CD4-positive, alpha-beta T cell treated with Interferon gamma for 1 hour (primary cell): ENCODE measurements at regions not wholly inside any gene's neighbourhood (a gene's known extent, or its start where the extent isn't known, plus 50 kb on each side); places are given as distances from the start of the nearest gene placed in this dataset.

ENCODE experiments used
- DNase-seq: peaks from one replicate; pipeline ENCODE4 v3.0.0-alpha.2; 2020

DNA sequence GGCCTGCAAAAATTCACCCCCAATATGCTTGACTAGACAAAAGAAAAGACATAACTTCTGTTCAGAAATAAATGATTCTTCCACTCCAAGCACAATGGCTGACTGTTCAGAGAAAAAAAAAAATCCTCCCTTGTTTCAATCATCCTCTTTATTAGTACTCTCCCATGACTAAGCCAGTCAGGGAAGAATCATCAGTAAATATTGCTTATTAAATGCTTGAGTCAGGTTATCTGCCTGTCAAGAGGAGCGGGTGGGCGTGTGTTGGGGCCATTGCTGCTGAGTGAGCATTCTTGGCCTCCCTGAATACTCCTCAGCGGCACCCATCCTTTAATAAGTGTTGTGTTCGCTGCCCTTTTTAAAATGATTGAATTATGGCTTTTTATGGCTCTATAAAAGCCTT lies 1334.8 kb upstream of the CELF4 start:
- DNase-seq = no peak

DNA sequence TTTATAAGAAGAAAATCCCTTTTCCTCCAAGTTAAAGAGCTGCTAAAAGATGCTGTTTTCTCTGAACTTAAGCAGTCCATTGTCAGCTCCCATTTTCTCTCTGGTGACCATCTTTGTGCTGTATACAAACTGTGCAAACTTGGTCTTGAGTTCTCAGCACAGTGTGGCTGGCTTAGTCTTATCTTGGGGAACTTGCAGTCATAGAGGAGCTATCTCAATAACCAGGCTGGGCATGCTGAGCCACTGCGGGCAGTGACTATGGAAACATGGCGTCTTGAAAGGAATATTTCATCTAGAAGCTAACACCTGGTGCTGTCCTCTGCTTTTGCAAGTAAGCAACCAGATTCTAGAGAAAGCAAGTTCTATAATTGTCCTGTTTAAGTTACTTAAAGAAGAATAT lies 1334.4 kb upstream of the CELF4 start:
- no peak for DNase-seq

DNA sequence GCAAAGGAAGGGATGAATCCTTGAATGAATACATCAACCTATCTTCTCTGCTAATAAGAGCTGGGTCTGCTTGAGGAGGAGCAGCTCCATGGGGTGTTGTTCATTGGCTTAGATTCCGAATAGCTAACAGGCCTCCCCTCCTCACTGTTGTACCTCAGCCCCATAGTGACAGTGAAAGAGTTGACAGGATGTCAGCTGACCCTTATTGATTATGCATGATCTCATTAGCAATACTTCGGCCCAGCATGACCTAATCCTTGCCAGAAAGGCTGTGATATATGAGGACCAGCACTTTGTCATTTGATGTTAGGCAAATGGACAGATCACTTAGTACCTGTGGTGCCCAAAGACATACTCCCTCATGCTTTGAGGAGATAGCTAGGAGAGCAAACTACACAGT lies 1333.7 kb upstream of the CELF4 start:
- no peak for DNase-seq

DNA sequence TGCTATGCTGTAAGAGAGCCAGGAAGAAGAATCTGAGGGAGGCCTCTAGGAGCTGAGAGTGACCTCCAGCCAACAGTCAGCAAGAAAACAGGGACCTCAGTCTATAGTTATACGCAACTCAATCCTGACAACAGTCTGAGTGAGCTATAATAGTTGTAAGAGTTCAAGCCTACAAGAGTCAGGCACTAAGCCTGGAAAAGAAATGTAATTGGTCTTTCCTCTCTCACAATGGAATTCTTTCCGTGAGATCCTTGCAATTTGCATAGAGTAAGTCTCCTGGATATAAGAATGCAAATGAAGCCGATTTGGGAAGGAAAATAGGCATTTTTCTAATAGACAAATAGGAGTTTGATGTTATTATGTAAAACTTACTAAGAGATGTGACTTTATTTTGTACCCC lies 1332.6 kb upstream of the CELF4 start:
- DNase-seq = no peak

DNA sequence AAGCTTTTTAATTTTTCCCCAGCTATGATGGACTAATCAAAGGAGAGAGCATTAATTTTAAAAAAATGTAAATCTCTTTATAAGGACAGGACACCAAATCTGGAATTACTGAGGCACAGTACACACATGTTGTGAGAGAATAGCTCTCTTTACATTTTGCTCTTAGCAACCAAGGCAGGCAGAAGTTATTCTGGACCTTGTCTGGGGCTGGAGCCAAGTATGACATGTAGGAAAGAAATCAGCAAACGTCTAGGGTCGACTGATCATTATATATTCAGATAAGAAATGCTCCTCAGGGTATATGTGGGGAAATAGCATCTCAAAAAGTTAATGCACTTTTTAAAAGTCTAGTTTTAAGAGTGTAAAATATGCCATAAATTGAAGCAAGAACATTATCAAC lies 1330.0 kb upstream of the CELF4 start:
- no peak for DNase-seq

DNA sequence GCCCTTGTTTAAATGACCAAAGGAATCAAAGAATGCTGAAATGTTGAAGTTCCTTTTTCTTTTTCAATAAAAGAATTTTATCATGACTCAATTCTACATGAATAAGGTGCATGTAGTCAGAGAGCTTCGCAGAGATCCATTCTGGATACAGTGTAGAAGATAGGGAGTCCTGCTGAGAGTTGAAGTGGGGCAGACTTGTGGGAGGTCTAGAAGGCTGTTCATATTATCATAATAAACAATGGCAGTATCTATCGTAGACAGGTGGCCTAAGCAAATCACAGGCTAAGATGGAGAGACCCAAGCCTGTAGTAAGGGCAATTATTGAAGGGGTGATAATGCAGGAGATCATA lies 1322.0 kb upstream of the CELF4 start:
- no peak for DNase-seq

DNA sequence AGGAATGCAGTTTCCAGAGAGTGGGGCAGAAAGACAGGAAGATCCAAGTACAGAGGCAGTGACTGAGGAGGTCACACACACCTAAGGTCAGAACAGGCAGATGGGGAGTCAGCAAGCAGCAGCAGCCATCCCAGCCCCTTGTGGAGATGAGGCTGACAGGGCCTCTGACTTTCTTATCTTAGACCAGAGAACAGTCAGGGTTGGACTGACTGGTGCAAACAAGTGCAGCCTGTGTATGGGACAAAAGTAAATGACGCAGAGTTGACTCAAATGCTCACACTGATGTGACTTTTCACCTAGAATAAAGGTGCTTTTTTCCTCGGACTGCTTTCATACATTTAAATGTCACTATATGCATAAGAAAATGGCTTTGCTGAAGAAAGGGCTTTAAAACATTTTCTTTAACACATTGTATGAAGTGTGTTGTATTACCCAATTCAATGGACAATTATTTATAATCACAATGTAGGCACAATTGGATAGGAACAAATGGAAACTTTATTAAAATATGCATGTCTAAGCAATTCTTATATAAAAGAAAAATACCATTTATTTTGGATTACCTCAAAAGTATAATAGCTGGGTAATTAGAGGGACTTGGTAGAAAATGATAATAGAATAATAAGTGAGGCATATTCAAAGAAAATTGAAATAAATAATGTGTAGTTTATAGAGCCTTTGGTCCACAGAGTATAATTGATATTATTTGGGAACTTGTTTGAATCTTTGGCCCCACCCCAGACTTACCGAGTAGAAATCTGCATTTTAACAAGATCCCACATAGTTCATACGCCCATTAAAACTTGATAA lies 1321.5 kb upstream of the CELF4 start:
- no peak for DNase-seq

DNA sequence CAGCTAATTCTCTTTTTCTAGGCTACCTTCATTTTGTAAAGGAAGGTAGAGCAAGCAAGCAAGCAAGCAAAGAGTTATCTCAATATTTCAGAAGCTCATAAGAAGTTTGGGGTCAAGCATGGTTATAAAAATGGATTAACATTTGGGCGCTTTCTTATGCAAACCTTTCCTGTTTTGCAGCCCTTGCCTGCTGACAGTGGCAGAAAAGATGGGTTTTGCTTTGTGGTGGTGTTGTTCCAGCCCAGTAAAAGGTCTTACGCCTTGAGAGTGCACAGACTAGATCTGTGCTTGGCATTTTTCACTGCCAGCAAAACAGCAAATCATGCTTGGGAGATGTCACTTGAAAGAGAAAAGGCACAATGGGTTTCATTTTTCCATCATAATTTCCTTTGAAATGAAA lies 1320.6 kb upstream of the CELF4 start:
- DNase-seq = no peak

DNA sequence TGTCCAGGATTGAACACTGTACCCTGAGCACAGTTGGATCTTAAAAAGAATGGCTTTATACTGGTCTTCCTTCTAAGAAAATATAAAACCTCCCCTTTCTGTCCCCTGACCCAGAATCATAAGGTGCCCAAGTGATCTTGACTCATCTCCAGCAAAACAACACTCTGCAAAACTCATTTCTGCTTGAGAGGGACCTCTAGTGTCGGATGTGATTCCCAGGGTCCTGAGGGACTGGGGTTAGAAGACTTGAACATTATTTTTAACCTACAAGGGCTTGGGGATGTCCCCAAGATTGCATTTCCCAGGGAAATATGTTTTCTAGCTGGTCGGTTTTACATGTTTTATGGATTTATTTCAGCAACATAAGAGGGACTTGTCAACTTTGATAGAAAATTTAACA lies 1318.5 kb upstream of the CELF4 start:
- no peak for DNase-seq

DNA sequence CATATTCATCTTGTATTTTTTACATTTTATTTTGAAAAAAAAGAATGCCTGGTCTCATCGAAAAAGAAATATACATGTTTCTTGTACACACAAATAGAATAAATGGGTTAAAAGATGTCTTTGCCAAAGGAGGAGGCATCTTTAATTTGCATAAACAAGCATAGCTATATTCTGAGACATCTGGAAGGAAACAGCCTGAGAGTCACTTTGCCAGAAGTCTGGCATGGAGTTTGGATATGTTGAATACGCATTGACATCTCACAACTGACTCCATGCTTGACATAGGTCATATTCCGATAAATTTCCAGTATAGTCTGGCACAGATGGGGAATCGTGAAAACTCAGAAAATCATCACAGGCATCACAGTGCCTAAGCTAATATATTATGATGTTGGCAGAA lies 1317.5 kb upstream of the CELF4 start:
- no peak for DNase-seq

DNA sequence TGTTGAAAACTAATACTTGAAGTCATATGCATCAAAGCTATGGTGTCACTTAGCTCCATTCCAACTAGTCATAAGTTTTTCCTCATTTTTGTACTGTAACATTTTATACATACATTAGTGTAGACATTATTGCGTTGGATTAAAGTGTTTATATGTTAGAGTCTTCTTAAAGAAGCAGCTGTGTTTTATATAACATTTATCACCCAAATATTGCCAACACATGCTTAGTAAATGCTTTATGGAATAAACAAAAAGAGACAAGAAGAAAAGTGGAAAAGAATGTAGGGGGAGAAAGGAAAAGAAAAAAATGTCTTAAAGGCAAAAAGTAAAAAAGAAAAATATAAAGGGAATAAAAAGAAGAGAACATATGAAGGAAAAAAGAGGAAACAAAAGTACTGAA lies 1314.3 kb upstream of the CELF4 start:
- no peak for DNase-seq

DNA sequence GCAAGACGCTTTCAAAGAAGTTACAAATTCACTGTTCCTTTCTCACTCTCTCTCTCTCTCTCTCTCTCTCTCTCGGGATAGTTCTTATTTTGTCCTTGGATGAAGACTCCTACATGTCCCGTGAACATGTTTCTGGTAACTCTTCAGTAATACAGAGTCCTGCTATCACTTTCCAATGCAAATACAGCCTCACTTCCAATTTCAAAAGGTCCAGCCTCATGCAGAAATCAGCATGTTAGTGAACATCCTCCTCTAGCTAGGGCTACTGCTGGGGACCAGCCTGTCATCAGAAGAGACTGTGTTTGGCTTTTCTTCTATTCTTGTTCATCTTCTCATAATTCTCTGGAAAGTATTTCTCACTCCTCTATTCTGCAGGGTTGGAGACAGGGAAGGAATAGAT lies 1306.7 kb upstream of the CELF4 start:
- DNase-seq = no peak

DNA sequence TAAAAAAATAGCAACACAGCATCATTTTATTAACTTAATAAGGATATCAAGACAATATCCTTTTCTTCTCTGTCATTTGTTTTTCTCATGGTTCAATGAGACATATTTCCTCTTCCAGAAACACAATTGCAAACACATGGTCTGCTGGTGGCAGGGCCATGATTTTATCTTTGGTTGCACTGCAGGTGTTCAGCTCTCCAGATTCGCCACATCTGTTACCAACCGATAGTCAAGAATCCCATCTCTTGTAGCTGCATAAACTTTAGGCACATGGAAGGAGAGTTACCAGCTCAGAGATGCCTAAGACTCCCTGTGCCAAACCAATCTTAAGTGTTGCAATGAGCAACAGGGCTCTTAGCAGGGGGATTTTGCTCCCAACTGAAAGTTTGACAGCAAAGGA lies 1303.2 kb upstream of the CELF4 start:
- no peak for DNase-seq

DNA sequence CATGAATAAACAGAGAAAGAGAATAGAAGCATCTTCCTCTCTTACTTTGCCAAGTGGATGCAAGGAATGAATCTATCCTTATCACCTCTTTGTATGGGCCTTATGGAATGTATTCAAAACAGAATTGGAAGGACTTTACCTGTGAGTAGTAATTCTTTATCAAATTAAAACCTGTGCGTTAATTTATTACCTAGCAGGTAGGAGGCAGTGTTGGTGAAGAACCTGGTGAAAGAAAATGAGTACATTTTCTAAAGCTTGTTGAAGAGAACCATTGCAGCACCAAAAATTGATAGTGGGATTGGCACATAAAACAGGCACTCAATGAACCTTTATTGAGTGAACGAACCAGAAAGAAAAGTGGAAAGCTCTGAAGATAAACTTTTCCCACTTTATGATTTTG lies 1302.1 kb upstream of the CELF4 start:
- no peak for DNase-seq

DNA sequence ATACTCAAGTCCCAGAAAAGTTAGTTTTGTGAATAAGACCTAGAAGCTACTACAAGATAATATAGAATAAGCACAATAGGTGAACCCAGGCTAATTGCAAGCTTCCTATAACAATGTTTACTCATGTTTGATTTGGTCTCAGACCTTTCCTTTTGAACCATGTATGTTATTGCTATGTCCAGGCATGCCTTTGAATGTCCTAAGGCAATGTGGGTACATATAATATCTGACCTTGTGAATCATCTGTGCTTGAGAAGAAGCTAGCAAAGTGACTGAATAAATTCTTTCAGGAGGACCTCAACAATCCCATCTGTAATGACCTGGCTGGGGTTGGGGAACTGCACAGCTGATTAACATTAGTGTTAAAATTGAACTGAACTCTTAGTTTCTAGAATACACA lies 1285.9 kb upstream of the CELF4 start:
- DNase-seq = no peak

DNA sequence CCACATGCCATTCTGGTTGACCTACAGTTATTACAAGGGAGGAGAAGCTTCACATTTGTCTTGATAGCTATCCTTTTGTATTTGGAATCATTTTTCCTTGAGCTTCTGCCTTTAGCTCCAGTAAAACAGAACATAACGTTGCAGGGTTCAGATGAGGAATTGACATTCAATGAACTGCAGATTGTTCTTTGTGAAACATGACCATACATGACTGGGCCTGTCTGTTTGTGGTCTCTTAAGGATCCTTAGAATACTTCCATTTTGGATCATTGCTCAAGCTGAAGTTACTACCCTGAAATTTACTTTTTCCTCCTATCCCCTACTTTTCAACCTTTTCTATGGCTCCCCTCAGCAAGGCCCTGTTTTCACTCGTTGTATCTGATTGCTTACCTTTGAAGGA lies 1281.7 kb upstream of the CELF4 start:
- DNase-seq = no peak

DNA sequence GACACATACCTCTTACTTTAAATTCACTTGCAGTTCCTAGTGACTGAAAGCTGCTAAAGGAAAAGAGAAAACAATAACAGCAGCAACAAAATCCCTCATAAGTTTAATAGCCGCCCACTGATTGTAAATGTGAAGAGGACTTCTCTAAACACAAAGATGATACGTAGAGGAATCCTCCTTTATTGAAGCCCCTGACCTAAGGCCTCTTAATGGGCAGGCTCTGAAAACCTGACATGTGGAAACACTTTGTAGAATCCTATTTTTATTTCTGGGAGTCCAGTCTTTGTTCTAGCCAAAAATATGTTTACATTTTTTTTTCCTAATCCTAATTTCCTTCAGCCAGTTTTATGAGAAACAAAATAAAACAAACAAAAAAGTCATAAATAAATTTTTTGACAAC lies 1277.7 kb upstream of the CELF4 start:
- no peak for DNase-seq

DNA sequence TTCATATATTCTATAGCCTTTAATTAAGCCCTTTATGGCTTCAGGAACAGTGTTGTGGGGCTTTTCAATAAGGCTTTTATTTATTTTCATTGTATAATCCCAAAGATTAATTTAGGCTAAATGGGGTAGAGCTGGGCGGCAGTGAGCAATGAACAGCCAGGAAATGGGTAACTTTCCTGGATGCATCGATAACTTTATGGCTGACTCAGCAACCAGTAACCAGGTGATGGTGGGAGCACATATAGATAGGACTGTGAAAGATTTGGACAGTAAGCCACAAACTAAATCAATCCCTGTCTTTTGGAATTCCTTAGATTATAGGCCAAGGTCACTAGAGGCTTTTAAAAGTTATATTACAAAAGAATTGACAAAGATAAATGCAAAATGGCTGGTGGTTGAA lies 1260.6 kb upstream of the CELF4 start:
- DNase-seq = no peak

DNA sequence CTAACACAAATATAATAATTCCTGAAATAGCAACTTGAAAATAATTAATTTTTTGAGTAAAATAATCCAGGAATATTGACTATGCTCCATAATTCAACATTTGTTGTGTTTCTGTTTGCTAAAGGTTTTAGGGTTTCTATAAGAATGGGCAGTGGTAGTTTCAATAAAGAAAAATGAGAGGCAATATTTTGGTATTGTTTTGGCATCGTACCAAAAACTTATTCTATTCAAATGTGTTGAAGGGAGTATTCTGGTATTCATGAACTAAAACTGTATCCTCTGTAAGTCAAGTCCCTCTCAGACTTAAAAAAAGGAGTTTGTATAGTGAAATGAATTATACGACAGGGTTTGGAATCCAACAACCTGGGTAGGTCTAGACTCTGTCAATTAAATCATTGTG lies 1245.6 kb upstream of the CELF4 start:
- no peak for DNase-seq

DNA sequence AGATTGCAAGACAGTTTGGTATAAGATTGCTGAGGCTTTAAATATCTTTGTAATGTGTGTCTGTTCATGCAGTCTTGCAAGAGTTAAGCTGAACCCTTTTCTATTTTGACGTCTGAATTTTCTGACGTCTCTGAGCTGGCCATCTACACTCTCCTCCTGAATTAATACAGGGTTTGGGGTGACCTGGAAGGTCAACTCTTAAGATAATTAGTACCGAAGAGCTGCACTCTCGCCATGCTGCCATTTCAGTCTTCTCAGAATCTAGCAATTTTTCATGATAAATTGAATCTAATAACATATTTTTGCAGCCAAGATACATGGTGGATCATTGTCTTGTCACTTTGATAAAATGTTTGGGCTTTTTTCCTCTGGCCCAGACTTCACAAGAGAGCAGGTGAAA lies 1245.2 kb upstream of the CELF4 start:
- DNase-seq = no peak

DNA sequence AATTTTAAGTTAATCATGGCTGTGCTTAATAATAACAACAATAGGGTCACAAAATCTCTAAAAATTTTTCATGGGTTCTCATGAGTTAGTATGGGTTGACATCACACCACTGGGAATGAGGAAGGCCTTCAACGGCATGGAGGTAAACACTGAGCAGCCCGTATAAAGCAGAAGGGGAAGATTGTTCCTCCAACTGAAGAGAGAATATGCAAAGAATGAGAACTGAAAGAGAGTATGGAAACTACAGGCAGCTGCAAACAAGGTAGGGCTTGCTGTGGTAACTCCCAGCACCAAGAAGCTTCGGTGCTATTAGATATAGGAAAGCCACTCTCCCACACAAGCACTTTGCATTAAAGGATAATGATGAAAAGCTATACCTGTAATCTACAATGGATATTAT lies 1242.3 kb upstream of the CELF4 start:
- no peak for DNase-seq

DNA sequence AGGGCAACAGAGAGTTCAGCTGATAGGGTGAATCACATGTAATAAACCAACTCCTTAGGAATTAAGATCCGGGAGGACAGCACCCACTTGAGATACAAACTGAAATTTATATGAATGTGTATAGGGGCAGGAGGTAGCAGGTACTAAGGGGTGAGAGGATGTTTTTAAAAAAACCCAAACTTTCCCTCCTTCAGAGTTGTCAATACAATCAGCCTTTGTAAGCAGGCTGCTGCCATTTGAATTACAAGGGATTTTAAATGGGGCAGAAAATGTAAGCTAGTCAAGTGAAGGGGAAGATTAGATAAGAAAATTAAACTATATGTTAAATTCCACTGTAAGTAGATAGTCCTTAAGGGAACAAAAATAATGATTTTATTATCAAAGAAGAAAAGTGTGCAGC lies 1239.7 kb upstream of the CELF4 start:
- DNase-seq = no peak

DNA sequence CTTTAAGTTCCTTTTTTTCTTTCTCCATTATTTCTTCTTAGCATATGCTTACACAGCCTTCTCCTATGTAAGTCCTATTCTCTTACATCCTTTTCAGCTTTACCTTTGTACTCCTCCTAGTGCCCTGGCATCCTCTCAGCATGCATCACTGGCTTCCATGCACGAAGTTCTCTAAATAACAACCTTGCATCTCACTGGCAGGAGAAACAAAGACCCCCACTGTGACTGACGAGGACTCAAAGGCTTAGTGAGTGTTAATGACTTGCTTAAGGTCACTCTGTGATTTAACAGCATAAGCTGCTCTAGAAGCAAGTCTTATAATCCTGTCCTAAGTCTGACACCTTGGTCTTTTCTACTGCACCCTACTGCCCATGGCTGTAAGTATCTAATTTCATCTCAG lies 1236.0 kb upstream of the CELF4 start:
- no peak for DNase-seq

DNA sequence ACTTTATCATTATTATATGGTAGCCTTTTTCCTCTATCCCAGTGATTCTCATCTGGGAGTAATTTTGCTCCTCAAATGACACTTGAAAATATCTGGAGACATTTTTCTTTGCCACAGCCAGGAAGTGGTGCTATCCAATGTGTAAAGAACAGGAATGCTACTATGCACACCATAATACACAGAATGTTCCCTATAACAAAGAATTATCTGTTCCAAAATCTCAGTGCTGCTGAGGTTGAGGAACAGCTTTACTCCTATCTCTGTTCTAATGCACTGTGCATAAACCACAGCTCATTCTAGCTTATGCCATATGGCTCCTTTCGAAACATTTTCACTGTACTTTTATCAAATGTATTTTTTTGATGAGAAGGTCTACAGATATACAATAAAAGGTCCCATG lies 1231.2 kb upstream of the CELF4 start:
- DNase-seq = no peak

DNA sequence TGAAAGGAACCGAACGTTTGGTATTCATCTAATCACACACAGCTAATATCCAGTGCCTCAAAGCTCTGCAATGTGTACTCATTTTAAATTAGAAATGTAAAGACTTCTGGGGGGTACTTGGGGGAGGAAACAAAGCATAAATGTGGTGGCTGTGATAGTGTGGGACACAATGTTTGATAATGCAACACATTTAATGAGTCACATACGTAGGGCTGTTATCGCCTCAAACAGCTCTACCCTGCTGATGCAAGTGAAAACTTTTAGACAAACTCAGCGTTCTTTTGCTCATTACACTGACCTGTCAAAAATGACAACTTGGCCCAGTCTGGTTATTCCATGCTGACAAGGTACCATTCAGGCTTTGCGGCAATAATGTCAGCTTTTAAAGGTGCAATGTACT lies 1227.1 kb upstream of the CELF4 start:
- DNase-seq = no peak

DNA sequence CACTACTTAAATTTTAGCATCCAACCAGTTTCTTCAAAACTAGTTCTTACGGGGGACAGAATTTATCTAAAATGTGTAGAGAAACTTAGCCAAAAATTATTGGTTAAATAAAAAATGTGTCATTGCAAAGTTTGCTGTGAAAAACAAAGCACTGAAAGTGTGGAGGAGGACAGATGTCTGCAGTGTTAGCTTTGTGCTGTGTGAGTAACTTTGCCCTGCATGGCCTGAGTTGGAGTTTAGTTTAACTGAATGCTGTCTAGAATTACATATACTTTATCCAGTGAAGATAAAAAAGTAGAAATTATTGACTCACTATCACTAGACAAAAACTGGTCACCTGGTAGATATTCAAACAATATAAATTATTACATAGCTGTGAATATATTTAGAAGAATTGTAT lies 1225.2 kb upstream of the CELF4 start:
- no peak for DNase-seq
